Tibial nerve (tissue), 4 donors: ENCODE measurements at regions not wholly inside any gene's neighbourhood (a gene's known extent, or its start where the extent isn't known, plus 50 kb on each side); places are given as distances from the start of the nearest gene placed in this dataset.
"Not testable (repeated sequence)": the region's sequence is repeated elsewhere in the genome, so short reads cannot be mapped to it uniquely, and the experiment has no call there.

ENCODE experiments used
- DNase-seq, 2 donors: peaks; one replicate each; pipeline ENCODE4 v3.0.0-alpha.2; 2019; ENCODE audit warnings: low spot score in 2 of 2
- H3K27ac ChIP-seq, 4 donors: fragments of 200-600 bp; sonication (generic) in 3 of 4; one replicate each; pipeline ENCODE4 v1.5.1; 2017 to 2019; ENCODE audit warnings: mild to moderate bottlenecking in 1 of 4
- H3K27me3 ChIP-seq, 2 donors: fragments of 200-600 bp; sonication (generic) in 1 of 2; one replicate each; pipeline versions ENCODE4 v1.5.1 to v1.6.0; 2017 to 2019
- H3K36me3 ChIP-seq, 3 donors: fragments of 200-600 bp; sonication (generic); one replicate each; pipeline ENCODE4 v1.5.1; 2018 to 2019
- H3K4me1 ChIP-seq, 4 donors: fragments of 200-600 bp; sonication (generic) in 3 of 4; one replicate each; pipeline ENCODE4 v1.5.1; 2017 to 2019
- H3K4me3 ChIP-seq, 4 donors: fragments of 200-600 bp; sonication (generic) in 3 of 4; one replicate each; pipeline ENCODE4 v1.5.1; 2017 to 2019; ENCODE audit warnings: mild to moderate bottlenecking in 1 of 4, moderate library complexity in 1 of 4
- H3K9me3 ChIP-seq, 4 donors: fragments of 200-600 bp; sonication (generic) in 3 of 4; one replicate each; pipeline ENCODE4 v1.5.1; 2017 to 2019
- CTCF ChIP-seq, 5 experiments: fragments of 200-600 bp in 3 of 5; fragments of 450-650 bp in 2 of 5; sonication (generic) in 3 of 5; IDR thresholded peaks; one replicate each; pipeline ENCODE4 v1.5.1; 2016 to 2019; ENCODE audit warnings: antibody characterized with exemption in 5 of 5, mild to moderate bottlenecking in 3 of 5, moderate library complexity in 2 of 5
- EP300 ChIP-seq, 2 donors: sonication (generic); formaldehyde crosslinking; IDR thresholded peaks; one replicate each; pipeline ENCODE4 v1.6.1; 2017; ENCODE audit warnings: antibody characterized with exemption in 2 of 2, mild to moderate bottlenecking in 1 of 2
- POLR2A ChIP-seq, 2 donors: fragments of 450-650 bp; IDR thresholded peaks; one replicate each; pipeline ENCODE4 v1.6.1; 2017; ENCODE audit warnings: antibody characterized with exemption in 2 of 2, mild to moderate bottlenecking in 2 of 2, moderate library complexity in 2 of 2
- WGBS, 2 donors: methylation state at CpG; one replicate each; pipeline ENCODE4 v1.1.5; 2018; 5-methylcytosine and 5-hydroxymethylcytosine counted together

- not testable (repeated sequence) for H3K27me3 ChIP-seq, H3K4me1 ChIP-seq, H3K4me3 ChIP-seq, H3K36me3 ChIP-seq, DNase-seq, H3K9me3 ChIP-seq, H3K27ac ChIP-seq
- 87% methylated on average over 19 of the region's 32 CpGs; no CpG with 5 or more reads in 1 of the 2 donors for WGBS, 2 donors
Measured at GRCh38 chr7:5121256-5121655, 68.8 kb upstream of the WIPI2 start.

DNA sequence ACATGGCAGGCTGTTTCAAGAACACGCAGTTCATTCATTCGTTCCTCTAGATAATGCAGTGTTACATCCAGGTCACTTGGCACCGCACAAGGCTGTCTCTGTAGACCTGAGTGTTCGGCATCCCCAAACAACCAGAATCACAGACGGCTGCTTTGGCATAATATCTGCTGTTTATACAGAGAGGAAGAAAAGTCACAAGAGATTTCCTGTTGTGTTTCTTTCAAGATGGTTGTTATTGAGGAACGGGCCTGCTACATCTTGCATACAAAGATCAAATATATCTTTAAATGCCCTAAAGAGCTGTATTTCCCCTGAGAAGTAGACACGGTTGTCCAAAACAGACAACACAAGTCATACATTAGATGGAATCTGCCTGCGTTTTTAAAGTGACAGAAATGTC lies 58.8 kb upstream of the WIPI2 start:
- not testable (repeated sequence) for H3K9me3 ChIP-seq, H3K4me1 ChIP-seq, H3K4me3 ChIP-seq, H3K27me3 ChIP-seq, H3K27ac ChIP-seq, DNase-seq, H3K36me3 ChIP-seq
- 34 to 37% methylated on average over 8 of the region's 8 CpGs for WGBS, 2 donors

DNA sequence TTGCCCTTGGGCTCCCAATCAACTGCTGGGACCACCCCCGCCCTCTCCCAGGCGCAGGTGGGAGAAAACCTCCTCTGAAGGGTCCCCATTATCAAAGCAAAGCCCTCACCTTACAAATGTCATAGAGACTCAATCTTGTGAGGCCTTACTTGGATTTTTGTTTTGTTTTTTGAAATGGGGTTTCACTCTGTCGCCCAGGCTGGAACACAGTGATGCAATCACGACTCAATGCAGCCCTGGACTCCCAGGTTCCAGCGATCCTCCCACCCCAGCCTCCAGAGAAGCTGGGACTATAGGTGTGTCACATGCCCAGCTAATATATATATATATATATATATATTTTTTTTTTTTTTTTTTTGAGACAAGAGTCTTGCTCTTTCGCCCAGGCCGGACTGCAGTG lies 57.5 kb upstream of the WIPI2 start:
- H3K27me3 ChIP-seq = peaks cover 0 to 3% of the 10 kb centered on the region in 2 donors

DNA sequence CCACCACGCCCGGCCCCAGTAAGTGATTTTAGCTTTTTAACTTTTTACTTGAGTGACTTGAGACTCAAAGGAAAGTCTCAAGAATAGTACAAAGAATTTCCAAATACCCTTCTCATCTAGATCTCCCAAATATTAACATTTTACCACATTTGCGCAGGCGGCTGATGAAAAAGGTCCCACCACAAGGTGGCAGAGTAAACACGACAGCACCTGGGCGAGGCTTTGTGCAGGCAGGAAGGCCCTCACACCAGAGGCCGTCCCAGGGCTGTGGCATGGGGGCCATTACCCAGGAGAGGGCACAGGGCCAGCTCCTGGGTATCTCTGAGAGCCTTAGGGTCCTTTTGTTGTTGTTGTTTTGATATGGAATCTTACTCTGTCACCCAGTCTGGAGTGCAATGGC lies 50.0 kb upstream of the WIPI2 start:
- WGBS, 2 donors = 42 to 48% methylated on average over 7 of the region's 7 CpGs
- peak in 1 of 2 donors; percentile 8 for DNase-seq
- H3K9me3 ChIP-seq = no peaks in the 10 kb centered on the region

More for the DNA sequence above, 57.5 kb upstream of the WIPI2 start:
- H3K4me1 ChIP-seq = no peaks in the 10 kb centered on the region
- no peaks in the 10 kb centered on the region for H3K9me3 ChIP-seq
- no peaks in the 10 kb centered on the region for H3K36me3 ChIP-seq
- no peak overlapping the region for H3K27ac ChIP-seq
- H3K4me3 ChIP-seq = no peak overlapping the region
- no peak for DNase-seq
- WGBS, 2 donors = 82% methylated on average over 7 of the region's 7 CpGs
- TF ChIP-seq EP300 (IDR thresholded peaks at IDR 0.05) = no peak

More for the DNA sequence above, 50.0 kb upstream of the WIPI2 start:
- H3K36me3 ChIP-seq = no peaks in the 10 kb centered on the region
- no peak for TF ChIP-seq POLR2A (IDR thresholded peaks at IDR 0.05)
- TF ChIP-seq CTCF (IDR thresholded peaks at IDR 0.05) = peak; percentile 8 to 17 (median 9)
- TF ChIP-seq EP300 (IDR thresholded peaks at IDR 0.05) = no peak
- no peak overlapping the region for H3K27ac ChIP-seq
- H3K4me3 ChIP-seq = no peak overlapping the region
- no peaks in the 10 kb centered on the region for H3K4me1 ChIP-seq
- H3K27me3 ChIP-seq = peaks cover 0 to 6% of the 10 kb centered on the region in 2 donors
